ENCODE measurements at regions not wholly inside any gene's neighbourhood (a gene's known extent, or its start where the extent isn't known, plus 50 kb on each side); places are given as distances from the start of the nearest gene placed in this dataset.

DNA sequence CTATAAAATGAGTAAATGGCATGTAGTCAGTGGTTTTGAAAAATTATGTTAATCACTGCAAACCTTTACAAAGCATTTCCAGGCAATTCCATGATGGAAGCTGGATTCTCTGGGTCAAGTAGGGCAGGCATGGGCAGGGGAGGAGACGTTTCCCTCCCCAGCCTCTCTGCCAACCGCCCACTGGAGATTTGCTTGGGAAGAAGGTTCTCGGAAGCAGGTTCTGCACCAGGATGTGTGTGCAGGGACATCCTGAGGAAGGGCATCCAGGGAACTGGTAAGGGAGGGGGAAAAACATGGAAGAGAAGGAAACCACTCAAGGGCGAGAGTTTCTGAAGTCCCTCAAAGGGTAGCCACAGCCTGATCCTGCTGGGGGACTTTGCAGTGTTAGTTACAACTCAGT, 469.1 kb downstream of the TSHZ3 start:
- TF ChIP-seq BACH1 (IDR thresholded peaks at IDR 0.05; ENCODE audit: low read length) = no peak
- no peak for TF ChIP-seq RXRA (IDR thresholded peaks at IDR 0.05; ENCODE audit: insufficient read depth, low read depth, low read length)
- TF ChIP-seq RAD21 (IDR thresholded peaks at IDR 0.05 in 1 of 2, conservative IDR thresholded peaks at IDR 0.05 in 1 of 2; ENCODE audit: low read depth in 2 of 2, low read length in 2 of 2) = no peak
- no peak for TF ChIP-seq CBX8 (IDR thresholded peaks at IDR 0.05; ENCODE audit: borderline replicate concordance, low read depth, low read length)
- TF ChIP-seq CHD2 (IDR thresholded peaks at IDR 0.05; ENCODE audit: low read length) = no peak
